Keratinocyte (primary cell): ENCODE measurements at regions not wholly inside any gene's neighbourhood (a gene's known extent, or its start where the extent isn't known, plus 50 kb on each side); places are given as distances from the start of the nearest gene placed in this dataset.

ENCODE experiments used
- DNase-seq: peaks from one replicate; pipeline ENCODE4 v3.0.0-alpha.2; 2011; ENCODE audit warnings: low read depth, missing footprints, low spot score
- FAIRE-seq: peaks from 2 replicates; lab custom pipeline; 2011; peaks lifted over from hg19 to GRCh38; lab: Jason Lieb, UNC
- H2AFZ ChIP-seq: 2 replicates; pipeline ENCODE4 v1.6.0; 2012; ENCODE audit warnings: low read length, control low read depth, inconsistent platforms; ENCODE audit not compliant: control insufficient read depth
- H3K27ac ChIP-seq: 2 replicates; pipeline ENCODE4 v1.5.1; 2011; ENCODE audit warnings: low read length; ENCODE audit not compliant: control insufficient read depth, insufficient read depth
- H3K27me3 ChIP-seq: 3 replicates; pipeline ENCODE4 v1.6.0; 2011; ENCODE audit warnings: low read length; ENCODE audit not compliant: control insufficient read depth, insufficient read depth; ENCODE audit errors: extremely low read depth
- H3K36me3 ChIP-seq, 2 experiments: 2 replicates in 1 of 2; 3 replicates in 1 of 2; pipeline ENCODE4 v1.5.1; 2011; ENCODE audit warnings: low read length in 2 of 2, mild to moderate bottlenecking in 1 of 2; ENCODE audit not compliant: control insufficient read depth in 2 of 2, insufficient read depth in 2 of 2; ENCODE audit errors: extremely low read depth in 1 of 2
- H3K4me1 ChIP-seq: 3 replicates; pipeline ENCODE4 v1.5.1; 2011; ENCODE audit warnings: low read length; ENCODE audit not compliant: control insufficient read depth, insufficient read depth; ENCODE audit errors: extremely low read depth
- H3K4me2 ChIP-seq: 3 replicates; pipeline ENCODE4 v1.6.0; 2011; ENCODE audit warnings: low read depth, low read length; ENCODE audit not compliant: control insufficient read depth, insufficient read depth; ENCODE audit errors: extremely low read depth
- H3K4me3 ChIP-seq, 3 experiments: fragments of 200-600 bp in 1 of 3; sonication (generic) in 1 of 3; 2 replicates in 2 of 3; 3 replicates in 1 of 3; pipeline ENCODE4 v1.5.1; 2011 to 2016; ENCODE audit warnings: low read length in 3 of 3, mild to moderate bottlenecking in 3 of 3, control low read depth in 2 of 3, inconsistent platforms in 1 of 3, low read depth in 1 of 3, mixed read lengths in 1 of 3, mixed run types in 1 of 3, moderate library complexity in 1 of 3; ENCODE audit not compliant: control insufficient read depth in 2 of 3, insufficient read depth in 2 of 3; ENCODE audit errors: extremely low read depth in 1 of 3
- H3K79me2 ChIP-seq: 2 replicates; pipeline ENCODE4 v1.6.0; 2012; ENCODE audit warnings: low read length; ENCODE audit not compliant: control insufficient read depth, insufficient read depth
- H3K9ac ChIP-seq: 3 replicates; pipeline ENCODE4 v1.6.0; 2011; ENCODE audit warnings: low read length; ENCODE audit not compliant: control insufficient read depth, insufficient read depth; ENCODE audit errors: extremely low read depth
- H3K9me1 ChIP-seq: 3 replicates; pipeline ENCODE4 v1.6.0; 2011; ENCODE audit warnings: low read length; ENCODE audit not compliant: control insufficient read depth, insufficient read depth; ENCODE audit errors: extremely low read depth
- H3K9me3 ChIP-seq: 2 replicates; pipeline ENCODE4 v1.5.1; 2012; ENCODE audit warnings: low read depth, low read length; ENCODE audit not compliant: control insufficient read depth
- H4K20me1 ChIP-seq: 3 replicates; pipeline ENCODE4 v1.6.0; 2011; ENCODE audit warnings: low read length; ENCODE audit not compliant: control insufficient read depth, insufficient read depth; ENCODE audit errors: extremely low read depth
- EZH2 ChIP-seq: IDR thresholded peaks from one replicate; pipeline ENCODE4 v1.6.1; 2012; ENCODE audit warnings: inconsistent platforms, mild to moderate bottlenecking, low read length, moderate library complexity
- dilution Hi-C: fragments of 300-500 bp; cut with MboI; formaldehyde crosslinking; loops from one replicate; pipeline ENCODE4 v1.7.0; 2020; ENCODE audit warnings: low sequenced_read_pairs; ENCODE audit not compliant: extremely low pct_ligation_motif_present
- TF ChIP-seq, protein P1 (sequence below), 3 experiments: IDR thresholded peaks in 1 of 3; conservative IDR thresholded peaks in 1 of 3; optimal IDR thresholded peaks in 1 of 3; 2 replicates in 2 of 3; 3 replicates in 1 of 3; pipeline versions ENCODE3 to v1.5.1; 2011; ENCODE audit warnings: low read length in 3 of 3, mild to moderate bottlenecking in 3 of 3, moderate library complexity in 2 of 3, control low read depth in 1 of 3, inconsistent platforms in 1 of 3; ENCODE audit not compliant: insufficient read depth in 2 of 3; ENCODE audit errors: extremely low read depth in 1 of 3

DNA sequence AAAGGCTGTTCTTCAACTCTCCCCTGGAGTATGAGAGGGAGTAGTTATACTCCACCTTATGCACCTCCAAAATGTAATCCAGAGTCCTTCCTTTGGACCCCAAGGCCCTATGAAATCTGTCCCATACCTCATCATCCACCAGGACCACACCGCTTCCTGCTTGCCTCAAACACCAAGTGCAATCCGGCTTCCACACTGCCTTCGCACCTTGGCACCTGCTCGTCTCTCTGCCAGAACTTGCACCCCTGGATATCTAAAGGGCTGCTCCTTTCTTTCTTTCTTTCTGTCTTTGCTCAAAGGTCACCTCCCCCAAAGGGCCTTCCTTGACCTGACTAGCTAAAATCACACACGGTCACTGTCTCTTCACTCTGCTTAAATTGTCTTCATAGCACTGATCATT is 63.9 kb upstream of the SHB start:
- Histone ChIP-seq H2AFZ (no peak overlapping the region), H3K4me1 (no peaks in the 10 kb centered on the region), H3K27ac (no peak overlapping the region), H3K9ac (no peak overlapping the region), H3K9me3 (no peaks in the 10 kb centered on the region), H3K79me2 (no peaks in the 10 kb centered on the region), H3K4me3 (no peak overlapping the region), H3K4me2 (no peak overlapping the region), H3K27me3 (peaks cover 8% of the 10 kb centered on the region), H4K20me1 (no peaks in the 10 kb centered on the region), H3K36me3 (no peaks in the 10 kb centered on the region), H3K9me1 (no peaks in the 10 kb centered on the region)
- FAIRE-seq (no peak), DNase-seq (no peak)
- TF ChIP-seq EZH2, result no peak
- TF ChIP-seq, protein P1, sequence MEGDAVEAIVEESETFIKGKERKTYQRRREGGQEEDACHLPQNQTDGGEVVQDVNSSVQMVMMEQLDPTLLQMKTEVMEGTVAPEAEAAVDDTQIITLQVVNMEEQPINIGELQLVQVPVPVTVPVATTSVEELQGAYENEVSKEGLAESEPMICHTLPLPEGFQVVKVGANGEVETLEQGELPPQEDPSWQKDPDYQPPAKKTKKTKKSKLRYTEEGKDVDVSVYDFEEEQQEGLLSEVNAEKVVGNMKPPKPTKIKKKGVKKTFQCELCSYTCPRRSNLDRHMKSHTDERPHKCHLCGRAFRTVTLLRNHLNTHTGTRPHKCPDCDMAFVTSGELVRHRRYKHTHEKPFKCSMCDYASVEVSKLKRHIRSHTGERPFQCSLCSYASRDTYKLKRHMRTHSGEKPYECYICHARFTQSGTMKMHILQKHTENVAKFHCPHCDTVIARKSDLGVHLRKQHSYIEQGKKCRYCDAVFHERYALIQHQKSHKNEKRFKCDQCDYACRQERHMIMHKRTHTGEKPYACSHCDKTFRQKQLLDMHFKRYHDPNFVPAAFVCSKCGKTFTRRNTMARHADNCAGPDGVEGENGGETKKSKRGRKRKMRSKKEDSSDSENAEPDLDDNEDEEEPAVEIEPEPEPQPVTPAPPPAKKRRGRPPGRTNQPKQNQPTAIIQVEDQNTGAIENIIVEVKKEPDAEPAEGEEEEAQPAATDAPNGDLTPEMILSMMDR (optimal IDR thresholded peaks at IDR 0.05 in 1 of 3, IDR thresholded peaks at IDR 0.05 in 1 of 3, conservative IDR thresholded peaks at IDR 0.05 in 1 of 3; ENCODE audit: extremely low read depth in 1 of 3, insufficient read depth in 2 of 3, low read length in 3 of 3), result no peak
- dilution Hi-C loops, result no loop called here

DNA sequence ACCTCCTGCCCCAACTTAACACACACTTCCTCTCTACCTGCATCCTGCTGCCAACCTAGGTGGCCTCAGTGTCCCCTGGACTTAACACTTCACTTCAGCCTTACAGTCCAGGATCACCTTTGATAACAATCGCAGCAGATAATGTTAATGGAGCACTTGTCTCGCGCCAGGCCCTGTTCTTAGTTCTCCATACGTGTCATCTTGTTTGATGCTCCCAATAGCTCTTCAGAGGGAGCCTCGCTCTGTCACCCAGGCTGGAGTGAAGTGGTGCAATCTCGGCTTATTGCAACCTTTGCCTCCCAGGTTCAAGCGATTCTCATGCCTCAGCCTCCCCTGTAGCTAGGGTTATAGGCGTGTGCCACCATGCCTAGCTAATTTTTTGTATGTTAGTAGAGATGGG is 62.7 kb upstream of the SHB start:
- Histone ChIP-seq H3K27me3 (peaks cover 12% of the 10 kb centered on the region), H3K4me3 (no peak overlapping the region), H3K79me2 (no peaks in the 10 kb centered on the region), H4K20me1 (no peaks in the 10 kb centered on the region), H3K27ac (no peak overlapping the region), H3K36me3 (no peaks in the 10 kb centered on the region), H3K4me2 (no peak overlapping the region), H3K9me1 (no peaks in the 10 kb centered on the region), H2AFZ (no peak overlapping the region), H3K4me1 (no peaks in the 10 kb centered on the region), H3K9ac (no peak overlapping the region), H3K9me3 (no peaks in the 10 kb centered on the region)
- FAIRE-seq (no peak), DNase-seq (no peak)
- dilution Hi-C loops, result no loop called here
- TF ChIP-seq, protein P1 (optimal IDR thresholded peaks at IDR 0.05 in 1 of 3, IDR thresholded peaks at IDR 0.05 in 1 of 3, conservative IDR thresholded peaks at IDR 0.05 in 1 of 3; ENCODE audit: extremely low read depth in 1 of 3, insufficient read depth in 2 of 3, low read length in 3 of 3), result no peak
- TF ChIP-seq EZH2, result no peak
